ENCODE measurements at regions not wholly inside any gene's neighbourhood (a gene's known extent, or its start where the extent isn't known, plus 50 kb on each side); places are given as distances from the start of the nearest gene placed in this dataset.

DNA sequence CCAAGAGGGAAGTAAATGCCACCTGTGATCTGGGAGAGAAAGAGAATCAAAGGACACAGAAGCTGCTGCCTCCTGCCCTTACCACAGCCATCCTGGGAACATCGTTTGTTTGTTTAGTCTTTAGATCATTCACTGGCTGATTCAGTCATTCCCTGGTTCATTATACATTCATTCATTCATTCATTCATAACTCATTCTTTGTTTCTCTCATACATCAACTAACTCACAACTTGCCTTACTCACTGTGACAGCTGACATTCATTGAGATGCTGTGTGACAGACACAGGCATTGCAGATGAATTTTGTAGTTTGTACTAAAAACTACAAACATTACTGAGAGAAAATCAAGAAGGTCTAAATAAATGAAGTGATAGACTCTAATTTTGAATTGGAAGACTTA, 291.0 kb upstream of the TNRC6C start (continued):
- TF ChIP-seq NRF1 (IDR thresholded peaks at IDR 0.05; ENCODE audit: low read depth, low read length) (no peak), SP1 (IDR thresholded peaks at IDR 0.05; ENCODE audit: low read depth, low read length) (no peak), CREB1 (IDR thresholded peaks at IDR 0.05) (no peak), TAF1 (IDR thresholded peaks at IDR 0.05; ENCODE audit: low read depth, low read length) (no peak), SIN3A (conservative IDR thresholded peaks at IDR 0.05 in 1 of 2, IDR thresholded peaks at IDR 0.05 in 1 of 2; ENCODE audit: low read depth in 1 of 2, low read length in 2 of 2) (no peak), EGR1 (IDR thresholded peaks at IDR 0.05; ENCODE audit: borderline replicate concordance, low read depth, low read length) (no peak), JUN (IDR thresholded peaks at IDR 0.05; ENCODE audit: low read depth, low read length) (no peak), SP4 (IDR thresholded peaks at IDR 0.05; ENCODE audit: low read length) (no peak), KDM4A (IDR thresholded peaks at IDR 0.05; ENCODE audit: low read depth, low read length, severe bottlenecking) (no peak), CHD1 (IDR thresholded peaks at IDR 0.05; ENCODE audit: low read depth, low read length) (no peak), RBBP5 (IDR thresholded peaks at IDR 0.05; ENCODE audit: borderline replicate concordance, low read depth, low read length) (no peak), BACH1 (IDR thresholded peaks at IDR 0.05; ENCODE audit: low read length) (no peak), CTBP2 (IDR thresholded peaks at IDR 0.05; ENCODE audit: borderline replicate concordance, insufficient read depth, insufficient read length, low read length) (no peak), RAD21 (IDR thresholded peaks at IDR 0.05 in 1 of 2, conservative IDR thresholded peaks at IDR 0.05 in 1 of 2; ENCODE audit: low read depth in 2 of 2, low read length in 2 of 2) (no peak), SUZ12 (IDR thresholded peaks at IDR 0.05; ENCODE audit: low read length) (no peak)
- TF ChIP-seq, protein P1, sequence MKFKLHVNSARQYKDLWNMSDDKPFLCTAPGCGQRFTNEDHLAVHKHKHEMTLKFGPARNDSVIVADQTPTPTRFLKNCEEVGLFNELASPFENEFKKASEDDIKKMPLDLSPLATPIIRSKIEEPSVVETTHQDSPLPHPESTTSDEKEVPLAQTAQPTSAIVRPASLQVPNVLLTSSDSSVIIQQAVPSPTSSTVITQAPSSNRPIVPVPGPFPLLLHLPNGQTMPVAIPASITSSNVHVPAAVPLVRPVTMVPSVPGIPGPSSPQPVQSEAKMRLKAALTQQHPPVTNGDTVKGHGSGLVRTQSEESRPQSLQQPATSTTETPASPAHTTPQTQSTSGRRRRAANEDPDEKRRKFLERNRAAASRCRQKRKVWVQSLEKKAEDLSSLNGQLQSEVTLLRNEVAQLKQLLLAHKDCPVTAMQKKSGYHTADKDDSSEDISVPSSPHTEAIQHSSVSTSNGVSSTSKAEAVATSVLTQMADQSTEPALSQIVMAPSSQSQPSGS (IDR thresholded peaks at IDR 0.05; ENCODE audit: low read length) = no peak
